ENCODE measurements at regions not wholly inside any gene's neighbourhood (a gene's known extent, or its start where the extent isn't known, plus 50 kb on each side); places are given as distances from the start of the nearest gene placed in this dataset.

DNA sequence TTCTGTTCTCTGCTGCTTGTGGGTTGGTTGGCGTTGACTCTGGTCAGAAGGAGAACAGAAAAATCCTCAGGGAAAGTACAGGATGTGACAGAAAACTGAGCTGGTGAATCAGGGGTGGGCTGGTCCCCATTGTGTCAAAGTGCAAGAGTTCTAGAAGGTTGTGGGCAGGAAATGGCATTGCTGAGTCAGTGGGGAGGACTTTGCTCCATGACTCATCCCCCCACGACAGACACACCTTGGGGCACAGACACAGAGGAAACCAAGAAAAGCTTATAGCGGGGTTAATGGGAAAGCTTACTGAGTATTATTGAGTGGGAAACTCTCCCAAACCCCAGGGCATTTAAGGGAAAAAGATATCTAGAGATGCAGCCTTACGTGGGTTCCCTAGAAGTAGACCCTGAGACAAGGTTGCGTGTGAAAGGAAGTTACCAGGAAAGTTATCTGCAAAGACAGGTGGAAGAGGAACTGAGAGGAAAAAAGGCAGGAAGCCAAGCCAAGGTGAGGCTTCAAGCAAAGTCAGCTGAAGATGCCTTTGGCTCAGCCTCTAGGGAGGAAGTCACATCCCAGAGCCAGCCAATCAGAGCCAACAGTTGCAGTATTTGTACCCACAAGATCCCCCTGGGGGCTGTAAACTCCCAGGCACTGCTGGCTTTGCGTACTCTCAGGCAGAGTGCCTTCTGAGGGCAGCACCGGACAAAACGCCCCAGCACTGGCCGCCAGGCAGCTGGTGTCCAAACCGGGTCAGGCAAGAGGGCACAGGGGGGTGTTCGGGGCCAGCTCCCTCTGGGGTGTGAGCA, 86.4 kb downstream of the FOXL1 start:
- no peaks in the 10 kb centered on the region for H3K4me1 ChIP-seq (ENCODE audit: insufficient read depth, low read length, poor library complexity, severe bottlenecking)
- no peaks in the 10 kb centered on the region for H3K9me3 ChIP-seq (ENCODE audit: low read depth, low read length, poor library complexity, severe bottlenecking)
- CTCF ChIA-PET, result no interaction called here
- H3K36me3 ChIP-seq (ENCODE audit: insufficient read depth, low read length, poor library complexity, severe bottlenecking), result no peaks in the 10 kb centered on the region
- intact Hi-C loops (cut with micrococcal nuclease; ENCODE audit: unreplicated experiment), result no loop called here
- POLR2A ChIA-PET (ENCODE audit: low non-redundant PET), result no interaction called here
- TF ChIP-seq EZH2 (IDR thresholded peaks at IDR 0.05; ENCODE audit: borderline replicate concordance, low read depth, low read length, poor library complexity, severe bottlenecking), result no peak
- TF ChIP-seq, protein P1, sequence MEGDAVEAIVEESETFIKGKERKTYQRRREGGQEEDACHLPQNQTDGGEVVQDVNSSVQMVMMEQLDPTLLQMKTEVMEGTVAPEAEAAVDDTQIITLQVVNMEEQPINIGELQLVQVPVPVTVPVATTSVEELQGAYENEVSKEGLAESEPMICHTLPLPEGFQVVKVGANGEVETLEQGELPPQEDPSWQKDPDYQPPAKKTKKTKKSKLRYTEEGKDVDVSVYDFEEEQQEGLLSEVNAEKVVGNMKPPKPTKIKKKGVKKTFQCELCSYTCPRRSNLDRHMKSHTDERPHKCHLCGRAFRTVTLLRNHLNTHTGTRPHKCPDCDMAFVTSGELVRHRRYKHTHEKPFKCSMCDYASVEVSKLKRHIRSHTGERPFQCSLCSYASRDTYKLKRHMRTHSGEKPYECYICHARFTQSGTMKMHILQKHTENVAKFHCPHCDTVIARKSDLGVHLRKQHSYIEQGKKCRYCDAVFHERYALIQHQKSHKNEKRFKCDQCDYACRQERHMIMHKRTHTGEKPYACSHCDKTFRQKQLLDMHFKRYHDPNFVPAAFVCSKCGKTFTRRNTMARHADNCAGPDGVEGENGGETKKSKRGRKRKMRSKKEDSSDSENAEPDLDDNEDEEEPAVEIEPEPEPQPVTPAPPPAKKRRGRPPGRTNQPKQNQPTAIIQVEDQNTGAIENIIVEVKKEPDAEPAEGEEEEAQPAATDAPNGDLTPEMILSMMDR (conservative IDR thresholded peaks at IDR 0.05; ENCODE audit: low read depth, low read length), result no peak
- no peak overlapping the region for H3K4me3 ChIP-seq (ENCODE audit: low read depth, low read length, poor library complexity, severe bottlenecking)
- H3K27ac ChIP-seq (ENCODE audit: low read depth, low read length, poor library complexity, severe bottlenecking), result no peak overlapping the region
- peaks cover 72% of the 10 kb centered on the region for H3K27me3 ChIP-seq (replicated peaks; ENCODE audit: insufficient read depth, low read depth, low read length, poor library complexity)
- DNase-seq (ENCODE audit: low spot score), result no peak
- no TSS peak for BruUV-seq (replicated peaks)

DNA sequence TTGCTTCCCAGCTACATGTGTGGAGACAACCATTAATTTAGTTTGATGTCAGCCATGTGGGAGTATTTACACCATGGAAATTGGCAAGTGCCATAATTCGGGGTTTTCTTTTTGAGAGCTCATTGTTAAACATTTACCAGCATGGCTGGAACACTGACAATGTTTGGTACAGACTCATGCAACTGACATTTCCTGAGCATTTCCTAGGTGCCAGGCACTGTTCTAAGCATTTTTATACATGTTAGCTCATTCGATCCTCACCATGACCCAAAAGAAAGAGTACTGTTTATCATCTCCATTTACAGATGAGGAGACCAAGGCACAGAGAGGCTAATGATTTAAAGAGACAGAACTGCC, 86.9 kb downstream of the FOXL1 start:
- no peaks in the 10 kb centered on the region for H3K4me1 ChIP-seq (ENCODE audit: insufficient read depth, low read length, poor library complexity, severe bottlenecking)

DNA sequence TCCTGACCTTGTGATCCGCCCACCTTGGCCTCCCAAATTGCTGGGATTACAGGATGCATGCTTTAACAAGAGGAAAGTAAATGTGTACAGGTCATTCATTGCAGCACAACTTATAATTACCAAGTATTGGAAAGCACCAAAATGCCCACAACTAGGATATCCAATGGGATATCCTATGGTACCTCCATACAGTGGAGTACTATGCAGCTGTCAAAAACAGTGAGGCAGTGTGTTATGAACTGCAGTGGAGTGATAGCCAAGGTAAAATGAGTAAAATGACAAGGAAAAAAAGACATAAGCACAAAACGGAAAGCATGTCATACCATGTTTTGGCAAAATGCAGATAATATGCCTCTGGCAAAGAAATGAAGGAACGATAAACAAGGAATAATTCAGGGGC, 87.6 kb downstream of the FOXL1 start:
- intact Hi-C loops (cut with micrococcal nuclease; ENCODE audit: unreplicated experiment), result no loop called here
- POLR2A ChIA-PET (ENCODE audit: low non-redundant PET), result no interaction called here
- no peak for DNase-seq (ENCODE audit: low spot score)
- no peak overlapping the region for H3K4me3 ChIP-seq (ENCODE audit: low read depth, low read length, poor library complexity, severe bottlenecking)
- no peaks in the 10 kb centered on the region for H3K36me3 ChIP-seq (ENCODE audit: insufficient read depth, low read length, poor library complexity, severe bottlenecking)
- TF ChIP-seq EZH2 (IDR thresholded peaks at IDR 0.05; ENCODE audit: borderline replicate concordance, low read depth, low read length, poor library complexity, severe bottlenecking), result no peak
- TF ChIP-seq, protein P1 (conservative IDR thresholded peaks at IDR 0.05; ENCODE audit: low read depth, low read length), result no peak
- H3K27me3 ChIP-seq (replicated peaks; ENCODE audit: insufficient read depth, low read depth, low read length, poor library complexity), result peaks cover 82% of the 10 kb centered on the region
- H3K27ac ChIP-seq (ENCODE audit: low read depth, low read length, poor library complexity, severe bottlenecking), result no peak overlapping the region
- H3K4me1 ChIP-seq (ENCODE audit: insufficient read depth, low read length, poor library complexity, severe bottlenecking), result no peaks in the 10 kb centered on the region
- CTCF ChIA-PET, result no interaction called here
- BruUV-seq (replicated peaks), result no TSS peak
- H3K9me3 ChIP-seq (ENCODE audit: low read depth, low read length, poor library complexity, severe bottlenecking), result no peaks in the 10 kb centered on the region

More for the DNA sequence above, 86.9 kb downstream of the FOXL1 start:
- intact Hi-C loops (cut with micrococcal nuclease; ENCODE audit: unreplicated experiment), result no loop called here
- H3K4me3 ChIP-seq (ENCODE audit: low read depth, low read length, poor library complexity, severe bottlenecking), result no peak overlapping the region
- H3K27ac ChIP-seq (ENCODE audit: low read depth, low read length, poor library complexity, severe bottlenecking), result no peak overlapping the region
- ChIA-PET CTCF (no interaction called here), POLR2A (ENCODE audit: low non-redundant PET) (no interaction called here)
- no TSS peak for BruUV-seq (replicated peaks)
- H3K27me3 ChIP-seq (replicated peaks; ENCODE audit: insufficient read depth, low read depth, low read length, poor library complexity), result peaks cover 78% of the 10 kb centered on the region
- TF ChIP-seq EZH2 (IDR thresholded peaks at IDR 0.05; ENCODE audit: borderline replicate concordance, low read depth, low read length, poor library complexity, severe bottlenecking), result no peak
- TF ChIP-seq, protein P1 (conservative IDR thresholded peaks at IDR 0.05; ENCODE audit: low read depth, low read length), result no peak
- H3K36me3 ChIP-seq (ENCODE audit: insufficient read depth, low read length, poor library complexity, severe bottlenecking), result no peaks in the 10 kb centered on the region
- no peak for DNase-seq (ENCODE audit: low spot score)
- H3K9me3 ChIP-seq (ENCODE audit: low read depth, low read length, poor library complexity, severe bottlenecking), result no peaks in the 10 kb centered on the region
